GM12864 (cell line): ENCODE measurements at regions not wholly inside any gene's neighbourhood (a gene's known extent, or its start where the extent isn't known, plus 50 kb on each side); places are given as distances from the start of the nearest gene placed in this dataset.

Source experiments
- DNase-seq: peaks from one replicate; pipeline ENCODE4 v3.0.0-alpha.2; 2011; ENCODE audit warnings: low read depth
- H3K4me3 ChIP-seq: 2 replicates; pipeline ENCODE4 v1.5.1; 2011; ENCODE audit warnings: mild to moderate bottlenecking, low read depth, low read length, control low read depth
- CTCF ChIP-seq: IDR thresholded peaks from 2 replicates; pipeline ENCODE4 v1.5.1; 2011; ENCODE audit warnings: low read depth, mild to moderate bottlenecking, moderate library complexity, low read length, control low read depth, inconsistent platforms; ENCODE audit errors: missing control alignments

GRCh38 chr2:5352286-5352685 lies 339.9 kb upstream of the SOX11 start:
- no peak for DNase-seq
- no peak for TF ChIP-seq CTCF
- H3K4me3 ChIP-seq, result no peak overlapping the region

GRCh38 chr2:5353565-5353964 lies 338.6 kb upstream of the SOX11 start:
- no peak overlapping the region for H3K4me3 ChIP-seq
- TF ChIP-seq CTCF, result no peak
- no peak for DNase-seq

GRCh38 chr2:5359397-5359796 lies 332.8 kb upstream of the SOX11 start:
- DNase-seq, result no peak
- no peak for TF ChIP-seq CTCF
- H3K4me3 ChIP-seq, result no peak overlapping the region

- TF ChIP-seq CTCF, result no peak
- no peak for DNase-seq
- H3K4me3 ChIP-seq, result no peak overlapping the region
These were observed 332.1 kb upstream of the SOX11 start for GRCh38 chr2:5360081-5360480.

GRCh38 chr2:5364361-5364760 lies 327.8 kb upstream of the SOX11 start:
- DNase-seq, result no peak
- no peak for TF ChIP-seq CTCF
- no peak overlapping the region for H3K4me3 ChIP-seq

- peak; percentile 49 for TF ChIP-seq CTCF
- H3K4me3 ChIP-seq, result no peak overlapping the region
- no peak for DNase-seq
These were observed 326.2 kb upstream of the SOX11 start for GRCh38 chr2:5365871-5366461.

- H3K4me3 ChIP-seq, result no peak overlapping the region
- no peak for TF ChIP-seq CTCF
- DNase-seq, result no peak
These were observed 324.9 kb upstream of the SOX11 start for GRCh38 chr2:5367321-5367720.
